Naive thymus-derived CD4-positive, alpha-beta T cell (primary cell): ENCODE measurements at regions not wholly inside any gene's neighbourhood (a gene's known extent, or its start where the extent isn't known, plus 50 kb on each side); places are given as distances from the start of the nearest gene placed in this dataset.
A peak's percentile ranks its signal among the peaks of the same experiment; 100 is the strongest.
"Not testable (repeated sequence)": the region's sequence is repeated elsewhere in the genome, so short reads cannot be mapped to it uniquely, and the experiment has no call there.

ENCODE experiments used
- ATAC-seq: fragments of 150-1000 bp; cut with Tn5 transposase; 2 replicates; pipeline ENCODE4 v1.10.0; 2021; ENCODE audit warnings: mild to moderate bottlenecking, moderate library complexity
- CTCF ChIA-PET: fragments of 350-600 bp; sonication (Branson Sonifier 250); formaldehyde crosslinking; loops from one replicate; lab custom pipeline; 2021; ENCODE audit warnings: antibody characterized with exemption; lab: Charles Lee
- POLR2A ChIA-PET: fragments of 350-600 bp; sonication (Branson Sonifier 250); formaldehyde crosslinking; loops from one replicate; lab custom pipeline; 2021; ENCODE audit warnings: antibody characterized with exemption, inconsistent platforms; lab: Charles Lee
- DNase-seq, 9 donors: peaks; one replicate each; pipeline versions ENCODE4 v3.0.0 to v3.0.0-alpha.2; 2020 to 2022; ENCODE audit warnings: mixed read lengths in 1 of 9
- H3K27ac ChIP-seq: one replicate; pipeline ENCODE4 v1.7.0; 2013; ENCODE audit warnings: mild to moderate bottlenecking, low read depth, low read length, moderate library complexity
- H3K27me3 ChIP-seq, 2 donors: one replicate each; pipeline ENCODE4 v1.7.0; 2013; ENCODE audit warnings: low read length in 2 of 2, mild to moderate bottlenecking in 2 of 2, moderate library complexity in 2 of 2; ENCODE audit not compliant: control insufficient read depth in 2 of 2, insufficient read depth in 2 of 2
- H3K36me3 ChIP-seq, 3 experiments: 1 replicate in 2 of 3; 2 replicates in 1 of 3; pipeline ENCODE4 v1.7.0; 2013; ENCODE audit warnings: low read length in 3 of 3, mild to moderate bottlenecking in 3 of 3, moderate library complexity in 1 of 3; ENCODE audit not compliant: insufficient read depth in 3 of 3, control insufficient read depth in 2 of 3
- H3K4me1 ChIP-seq, 2 donors: one replicate each; pipeline ENCODE4 v1.7.0; 2013; ENCODE audit warnings: low read length in 2 of 2, mild to moderate bottlenecking in 2 of 2, moderate library complexity in 1 of 2; ENCODE audit not compliant: control insufficient read depth in 2 of 2, insufficient read depth in 2 of 2
- H3K4me3 ChIP-seq: 2 replicates; pipeline ENCODE4 v1.7.0; 2013; ENCODE audit warnings: mild to moderate bottlenecking, low read length
- H3K9me3 ChIP-seq, 3 experiments: 1 replicate in 2 of 3; 2 replicates in 1 of 3; pipeline ENCODE4 v1.7.0; 2013; ENCODE audit warnings: low read length in 3 of 3; ENCODE audit not compliant: control insufficient read depth in 2 of 3
- H3K27ac Mint-ChIP-seq, 9 donors: one replicate each; pipeline ENCODE4 v1.8.0; 2020 to 2022; ENCODE audit warnings: mixed read lengths in 9 of 9, mild to moderate bottlenecking in 8 of 9, moderate library complexity in 5 of 9, inconsistent platforms in 2 of 9
- H3K27me3 Mint-ChIP-seq, 5 donors: one replicate each; pipeline ENCODE4 v1.8.0; 2021 to 2022; ENCODE audit warnings: mixed read lengths in 5 of 5, mild to moderate bottlenecking in 1 of 5
- H3K36me3 Mint-ChIP-seq, 5 donors: one replicate each; pipeline ENCODE4 v1.8.0; 2020 to 2022; ENCODE audit warnings: mixed read lengths in 5 of 5, mild to moderate bottlenecking in 3 of 5, inconsistent platforms in 1 of 5
- H3K4me1 Mint-ChIP-seq, 7 donors: one replicate each; pipeline ENCODE4 v1.8.0; 2020 to 2022; ENCODE audit warnings: mixed read lengths in 7 of 7, mild to moderate bottlenecking in 3 of 7, inconsistent platforms in 1 of 7
- H3K4me3 Mint-ChIP-seq, 10 donors: one replicate each; pipeline ENCODE4 v1.8.0; 2020 to 2022; ENCODE audit warnings: mild to moderate bottlenecking in 10 of 10, mixed read lengths in 10 of 10, moderate library complexity in 6 of 10, inconsistent platforms in 2 of 10
- H3K9me3 Mint-ChIP-seq, 11 donors: one replicate each; pipeline ENCODE4 v1.8.0; 2020 to 2022; ENCODE audit warnings: mixed read lengths in 11 of 11, mild to moderate bottlenecking in 4 of 11, inconsistent platforms in 1 of 11, moderate library complexity in 1 of 11
- intact Hi-C, 2 donors: fragments of 100-400 bp; cut with micrococcal nuclease; formaldehyde crosslinking; loops; one replicate each; pipeline ENCODE4 v1.15.1; 2023

- H3K4me3 Mint-ChIP-seq, ATAC-seq, H3K9me3 ChIP-seq, H3K27ac Mint-ChIP-seq, H3K4me3 ChIP-seq, H3K4me1 Mint-ChIP-seq, H3K9me3 Mint-ChIP-seq, H3K4me1 ChIP-seq, H3K27ac ChIP-seq, H3K36me3 ChIP-seq, POLR2A ChIA-PET, DNase-seq, CTCF ChIA-PET, H3K36me3 Mint-ChIP-seq, H3K27me3 ChIP-seq, intact Hi-C loops: not testable (repeated sequence)
- peaks cover 0 to 33% (median 0%) of the 10 kb centered on the region in 5 donors for H3K27me3 Mint-ChIP-seq
Measured at GRCh38 chr3:71938081-71938480, 153.1 kb upstream of the PROK2 start.

GRCh38 chr3:71936681-71937080 is 151.7 kb upstream of the PROK2 start:
- DNase-seq (no peak), ATAC-seq (no peak)
- Mint-ChIP-seq H3K27me3 (peaks cover 0 to 29% (median 0%) of the 10 kb centered on the region in 5 donors), H3K36me3 (no peaks in the 10 kb centered on the region), H3K4me1 (no peaks in the 10 kb centered on the region), H3K9me3 (peaks cover 0 to 4% (median 0%) of the 10 kb centered on the region in 11 donors), H3K27ac (no peak overlapping the region), H3K4me3 (no peak overlapping the region)
- no peaks in the 10 kb centered on the region for H3K36me3 ChIP-seq
- H3K9me3 ChIP-seq: no peaks in the 10 kb centered on the region
- POLR2A ChIA-PET: no interaction called here
- H3K27ac ChIP-seq: no peak overlapping the region
- intact Hi-C loops: no loop called here
- no peaks in the 10 kb centered on the region for H3K4me1 ChIP-seq
- H3K4me3 ChIP-seq: no peak overlapping the region
- H3K27me3 ChIP-seq: no peaks in the 10 kb centered on the region
- CTCF ChIA-PET: no interaction called here

- Mint-ChIP-seq H3K27me3 (peaks cover 0 to 18% (median 3%) of the 10 kb centered on the region in 5 donors), H3K27ac (no peak overlapping the region), H3K4me3 (no peak overlapping the region), H3K9me3 (peaks cover 0 to 4% (median 0%) of the 10 kb centered on the region in 11 donors), H3K4me1 (no peaks in the 10 kb centered on the region), H3K36me3 (no peaks in the 10 kb centered on the region)
- H3K4me3 ChIP-seq: no peak overlapping the region
- intact Hi-C loops: no loop called here
- H3K27ac ChIP-seq: no peak overlapping the region
- CTCF ChIA-PET: interaction anchor here (1.0 kb wide), 1 partner anchor 19 kb away, joined by 3 read pairs; no protein-coding TSS in a partner anchor
- H3K4me1 ChIP-seq: no peaks in the 10 kb centered on the region
- ATAC-seq: no peak
- POLR2A ChIA-PET: no interaction called here
- no peaks in the 10 kb centered on the region for H3K9me3 ChIP-seq
- H3K27me3 ChIP-seq: no peaks in the 10 kb centered on the region
- DNase-seq: no peak
- H3K36me3 ChIP-seq: no peaks in the 10 kb centered on the region
Measured at GRCh38 chr3:71934520-71935270, 149.7 kb upstream of the PROK2 start.

GRCh38 chr3:71931922-71932321 is 147.0 kb upstream of the PROK2 start:
- H3K27ac ChIP-seq: no peak overlapping the region
- intact Hi-C loops: no loop called here
- no peaks in the 10 kb centered on the region for H3K36me3 Mint-ChIP-seq
- H3K27me3 ChIP-seq: no peaks in the 10 kb centered on the region
- H3K9me3 ChIP-seq: no peaks in the 10 kb centered on the region
- H3K27ac Mint-ChIP-seq: no peak overlapping the region
- H3K36me3 ChIP-seq: no peaks in the 10 kb centered on the region
- no peaks in the 10 kb centered on the region for H3K4me1 Mint-ChIP-seq
- H3K9me3 Mint-ChIP-seq: peaks cover 0 to 4% (median 0%) of the 10 kb centered on the region in 11 donors
- ChIA-PET CTCF (interaction anchor here (1.6 kb wide), 1 partner anchor 891 kb away, joined by 6 read pairs; no protein-coding TSS in a partner anchor), POLR2A (no interaction called here)
- H3K27me3 Mint-ChIP-seq: peaks cover 0 to 10% (median 0%) of the 10 kb centered on the region in 5 donors
- ATAC-seq (no peak), DNase-seq (no peak)
- no peaks in the 10 kb centered on the region for H3K4me1 ChIP-seq
- no peak overlapping the region for H3K4me3 ChIP-seq
- no peak overlapping the region for H3K4me3 Mint-ChIP-seq

GRCh38 chr3:71930056-71930991 is 145.4 kb upstream of the PROK2 start:
- no peaks in the 10 kb centered on the region for H3K27me3 ChIP-seq
- Mint-ChIP-seq H3K36me3 (no peaks in the 10 kb centered on the region), H3K4me3 (no peak overlapping the region), H3K4me1 (peaks cover 0 to 5% (median 0%) of the 10 kb centered on the region in 7 donors), H3K9me3 (peaks cover 0 to 4% (median 0%) of the 10 kb centered on the region in 11 donors), H3K27ac (no peak overlapping the region), H3K27me3 (peaks cover 0 to 10% (median 0%) of the 10 kb centered on the region in 5 donors)
- DNase-seq (peak in 3 of 9 donors; percentile 4 to 13 (median 12)), ATAC-seq (no peak)
- no peaks in the 10 kb centered on the region for H3K36me3 ChIP-seq
- CTCF ChIA-PET: interaction anchor here (0.6 to 1.6 kb wide), 2 partner anchors 726 to 892 kb away, joined by 4 to 6 read pairs; no protein-coding TSS in a partner anchor
- POLR2A ChIA-PET: no interaction called here
- intact Hi-C loops: no loop called here
- H3K4me1 ChIP-seq: no peaks in the 10 kb centered on the region
- H3K27ac ChIP-seq: no peak overlapping the region
- H3K9me3 ChIP-seq: no peaks in the 10 kb centered on the region
- H3K4me3 ChIP-seq: no peak overlapping the region

GRCh38 chr3:71928212-71928611 is 143.3 kb upstream of the PROK2 start:
- no peak overlapping the region for H3K27ac Mint-ChIP-seq
- Histone ChIP-seq H3K4me1 (no peaks in the 10 kb centered on the region), H3K27ac (no peak overlapping the region), H3K27me3 (no peaks in the 10 kb centered on the region), H3K9me3 (no peaks in the 10 kb centered on the region), H3K36me3 (no peaks in the 10 kb centered on the region), H3K4me3 (no peak overlapping the region)
- ChIA-PET CTCF (no interaction called here), POLR2A (no interaction called here)
- no peaks in the 10 kb centered on the region for H3K9me3 Mint-ChIP-seq
- H3K36me3 Mint-ChIP-seq: no peaks in the 10 kb centered on the region
- DNase-seq (no peak), ATAC-seq (no peak)
- intact Hi-C loops: loop anchor here in 1 of 2 donors (5.0 kb wide), 1 partner anchor 216 kb away; no protein-coding TSS in a partner anchor
- peaks cover 0 to 4% (median 0%) of the 10 kb centered on the region in 5 donors for H3K27me3 Mint-ChIP-seq
- H3K4me1 Mint-ChIP-seq: peaks cover 0 to 5% (median 0%) of the 10 kb centered on the region in 7 donors
- no peak overlapping the region for H3K4me3 Mint-ChIP-seq
